ENCODE measurements at regions not wholly inside any gene's neighbourhood (a gene's known extent, or its start where the extent isn't known, plus 50 kb on each side); places are given as distances from the start of the nearest gene placed in this dataset.

DNA sequence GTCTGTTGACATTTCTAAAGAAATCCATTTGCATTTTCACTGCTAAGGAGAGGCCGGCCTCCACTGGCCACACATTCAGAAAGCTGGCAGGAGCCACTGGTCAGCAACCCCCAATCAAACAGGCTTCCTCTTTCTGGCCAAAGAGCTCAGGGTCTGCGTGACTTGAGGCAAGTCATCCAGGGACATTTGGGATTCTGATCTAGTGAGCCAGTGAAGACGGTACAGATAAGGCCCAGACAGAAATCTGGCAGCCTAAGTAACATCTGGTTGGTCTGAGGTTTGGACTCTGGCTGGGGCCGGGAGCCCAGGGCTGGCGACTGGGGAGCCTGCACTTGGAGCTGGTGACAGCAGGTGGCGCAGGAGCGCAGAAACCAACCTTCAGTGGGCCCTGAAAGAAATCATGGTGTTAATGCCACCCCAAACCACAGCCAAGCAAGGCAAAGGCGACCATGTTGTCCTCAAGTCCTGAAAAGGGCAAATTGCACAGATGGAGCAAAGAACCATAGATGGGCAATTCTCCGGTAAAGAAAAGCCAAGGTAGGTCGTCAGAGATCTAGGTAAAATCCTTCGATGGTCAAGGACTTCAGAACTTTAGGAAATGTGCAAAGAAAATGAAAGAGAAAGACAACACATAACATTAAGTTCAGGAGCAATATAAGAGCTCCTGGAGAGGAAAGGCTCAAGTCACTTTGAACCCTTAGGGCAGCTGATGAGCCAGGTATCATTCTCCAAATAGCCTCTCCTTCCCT is 99.4 kb upstream of the BLID start:
- Histone ChIP-seq H3K27ac (ENCODE audit: low read length) (no peak overlapping the region), H3K27me3 (ENCODE audit: control insufficient read depth, insufficient read depth, low read length) (no peaks in the 10 kb centered on the region), H3K4me3 (ENCODE audit: low read length) (no peak overlapping the region), H3K9me3 (ENCODE audit: control insufficient read depth, low read depth, low read length) (no peaks in the 10 kb centered on the region), H3K4me1 (ENCODE audit: control insufficient read depth, insufficient read depth, low read length) (no peaks in the 10 kb centered on the region), H3K36me3 (ENCODE audit: control insufficient read depth, insufficient read depth, low read length) (no peaks in the 10 kb centered on the region)
- WGBS (ENCODE audit: insufficient coverage, low lambda C conversion rate): 100% methylated on average over 1 of the region's 11 CpGs
- peak; percentile 37 to 45 for DNase-seq

DNA sequence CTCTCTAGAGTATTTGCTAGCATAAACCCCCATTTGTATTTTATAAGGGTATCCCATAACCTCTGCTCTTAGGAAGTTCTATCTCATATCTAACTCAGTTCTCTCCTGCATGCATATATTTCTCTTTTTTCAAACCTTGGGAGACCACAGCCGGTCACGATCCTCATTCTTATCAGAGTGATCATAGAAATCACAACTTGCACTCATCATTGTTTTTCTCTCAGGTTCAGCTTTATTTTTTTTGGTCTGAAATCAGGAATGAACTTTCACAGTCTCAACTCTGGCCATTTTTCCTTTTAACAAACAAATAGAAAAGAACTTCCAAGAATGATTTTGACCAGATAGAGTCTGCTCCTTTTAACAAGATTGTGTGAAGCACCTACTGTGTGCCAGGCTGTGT is 98.6 kb upstream of the BLID start:
- Histone ChIP-seq H3K4me1 (ENCODE audit: control insufficient read depth, insufficient read depth, low read length) (no peaks in the 10 kb centered on the region), H3K36me3 (ENCODE audit: control insufficient read depth, insufficient read depth, low read length) (no peaks in the 10 kb centered on the region), H3K27me3 (ENCODE audit: control insufficient read depth, insufficient read depth, low read length) (no peaks in the 10 kb centered on the region), H3K4me3 (ENCODE audit: low read length) (no peak overlapping the region), H3K27ac (ENCODE audit: low read length) (no peak overlapping the region), H3K9me3 (ENCODE audit: control insufficient read depth, low read depth, low read length) (no peaks in the 10 kb centered on the region)
- no peak for DNase-seq
- 86% methylated on average over 2 of the region's 2 CpGs for WGBS (ENCODE audit: insufficient coverage, low lambda C conversion rate)

DNA sequence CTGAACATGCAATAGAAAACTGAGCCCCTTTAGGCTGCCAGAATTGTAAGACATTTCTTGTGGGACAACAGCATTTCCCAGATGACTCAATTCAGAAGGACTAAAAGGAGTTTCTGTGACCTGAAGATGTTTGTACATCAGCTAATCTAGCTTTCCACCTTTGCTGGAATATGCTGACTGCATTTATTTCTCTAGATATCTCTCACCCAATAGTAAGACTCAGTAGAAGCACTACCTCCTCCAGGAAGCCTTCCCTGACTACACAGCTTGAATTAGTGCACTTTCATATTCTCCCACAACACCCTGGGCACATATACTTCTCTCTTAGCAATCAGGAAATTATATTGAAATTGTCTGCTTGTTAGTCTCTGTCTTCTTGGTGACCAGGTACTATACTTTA is 98.1 kb upstream of the BLID start:
- H3K27me3 ChIP-seq (ENCODE audit: control insufficient read depth, insufficient read depth, low read length): no peaks in the 10 kb centered on the region
- H3K4me3 ChIP-seq (ENCODE audit: low read length): no peak overlapping the region
- no peak overlapping the region for H3K27ac ChIP-seq (ENCODE audit: low read length)
- no peaks in the 10 kb centered on the region for H3K9me3 ChIP-seq (ENCODE audit: control insufficient read depth, low read depth, low read length)
- no peak for DNase-seq
- H3K36me3 ChIP-seq (ENCODE audit: control insufficient read depth, insufficient read depth, low read length): no peaks in the 10 kb centered on the region
- H3K4me1 ChIP-seq (ENCODE audit: control insufficient read depth, insufficient read depth, low read length): no peaks in the 10 kb centered on the region

DNA sequence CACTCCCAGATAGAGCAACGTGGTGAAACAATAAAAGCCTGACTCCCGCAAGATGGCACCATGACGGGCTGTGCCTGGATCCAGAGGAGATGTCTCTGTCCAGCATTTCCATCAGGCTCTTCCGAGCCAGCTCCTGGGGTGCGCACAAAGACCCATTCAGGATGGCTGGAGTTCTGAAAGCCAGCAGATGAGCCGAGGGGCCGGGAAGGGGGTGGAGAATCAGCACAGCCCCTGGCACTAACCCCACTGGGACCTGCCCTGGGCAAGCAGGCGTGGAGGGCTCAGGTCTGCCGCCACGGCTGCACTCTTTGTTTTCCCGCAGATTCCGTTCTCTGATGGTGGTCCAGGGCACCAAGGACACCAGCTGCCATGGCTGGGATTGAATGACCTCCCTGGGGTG is 97.2 kb upstream of the BLID start:
- Histone ChIP-seq H3K27me3 (ENCODE audit: control insufficient read depth, insufficient read depth, low read length) (no peaks in the 10 kb centered on the region), H3K4me3 (ENCODE audit: low read length) (no peak overlapping the region), H3K4me1 (ENCODE audit: control insufficient read depth, insufficient read depth, low read length) (no peaks in the 10 kb centered on the region), H3K36me3 (ENCODE audit: control insufficient read depth, insufficient read depth, low read length) (no peaks in the 10 kb centered on the region), H3K27ac (ENCODE audit: low read length) (no peak overlapping the region), H3K9me3 (ENCODE audit: control insufficient read depth, low read depth, low read length) (no peaks in the 10 kb centered on the region)
- DNase-seq: no peak
- WGBS (ENCODE audit: insufficient coverage, low lambda C conversion rate): no CpG with 5 or more reads among the region's 12 CpGs

DNA sequence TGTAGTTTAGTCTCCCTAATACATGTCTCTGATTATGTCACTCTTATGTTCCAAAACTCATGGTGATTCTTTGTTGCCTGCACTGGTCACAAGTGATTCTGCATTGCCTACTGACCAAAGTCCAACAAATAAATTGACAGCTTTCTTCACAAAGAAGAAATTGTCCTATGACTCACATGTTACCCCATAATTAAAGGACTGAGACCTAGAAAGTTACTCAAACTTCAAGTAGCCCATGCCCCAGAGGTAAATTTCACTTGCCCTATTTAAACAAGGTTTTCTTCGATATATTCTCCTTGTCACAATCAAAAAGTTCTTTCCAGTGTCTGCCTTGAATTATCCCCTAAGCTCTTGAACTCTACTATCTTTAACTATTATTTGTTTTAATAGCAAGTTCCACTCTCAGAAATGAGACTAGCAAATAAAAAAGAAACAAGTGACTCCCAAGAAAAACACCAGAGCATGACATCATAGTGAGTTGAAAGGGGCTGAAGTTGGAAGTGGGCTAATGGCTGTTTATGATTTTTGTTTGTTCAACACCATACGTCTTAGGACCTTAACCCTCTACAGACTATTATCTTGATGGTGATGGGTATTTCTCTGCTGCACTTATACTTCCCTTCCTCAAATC is 94.5 kb upstream of the BLID start:
- DNase-seq: peak in 1 of 2 donors; percentile 52
- no CpG with 5 or more reads among the region's 2 CpGs for WGBS (ENCODE audit: insufficient coverage, low lambda C conversion rate)
- Histone ChIP-seq H3K4me1 (ENCODE audit: control insufficient read depth, insufficient read depth, low read length) (no peaks in the 10 kb centered on the region), H3K36me3 (ENCODE audit: control insufficient read depth, insufficient read depth, low read length) (no peaks in the 10 kb centered on the region), H3K27ac (ENCODE audit: low read length) (no peak overlapping the region), H3K27me3 (ENCODE audit: control insufficient read depth, insufficient read depth, low read length) (peaks cover 3% of the 10 kb centered on the region), H3K9me3 (ENCODE audit: control insufficient read depth, low read depth, low read length) (no peaks in the 10 kb centered on the region), H3K4me3 (ENCODE audit: low read length) (no peak overlapping the region)

DNA sequence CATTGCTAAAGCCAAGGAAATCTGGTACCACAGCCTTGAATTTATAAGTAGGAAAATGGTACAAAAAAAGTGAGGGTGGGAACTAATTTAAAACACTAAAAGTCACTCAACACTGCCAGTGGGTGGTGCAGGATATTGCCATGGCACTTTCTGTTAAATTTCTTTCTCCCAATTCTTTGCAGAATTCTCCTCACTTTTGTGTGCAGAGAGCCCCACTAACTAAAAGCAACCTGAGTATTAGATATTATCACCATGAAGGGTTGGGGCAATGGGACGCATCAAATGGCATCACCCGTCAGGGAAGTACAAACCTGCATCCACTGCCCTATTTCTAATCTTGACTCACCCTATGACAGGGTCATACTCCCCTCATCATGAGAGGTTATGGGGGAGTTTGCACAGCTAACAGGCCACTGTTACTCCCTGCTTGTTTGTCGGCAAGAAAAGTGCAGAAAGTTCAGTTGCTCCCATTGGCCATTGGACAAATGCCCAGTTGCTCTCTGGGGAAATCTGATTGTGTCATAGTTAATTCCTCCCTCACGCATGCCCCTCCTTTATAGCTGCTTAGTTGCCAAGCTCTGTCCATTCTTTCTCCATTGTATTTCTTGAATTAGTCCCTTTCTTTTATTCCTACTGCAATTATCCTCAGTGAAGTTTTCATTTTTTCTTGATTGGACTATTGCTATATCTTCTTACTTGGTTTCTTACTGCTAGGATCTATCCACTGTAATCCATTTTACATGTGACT is 93.8 kb upstream of the BLID start:
- WGBS (ENCODE audit: insufficient coverage, low lambda C conversion rate): 57% methylated on average over 1 of the region's 4 CpGs
- peak in 1 of 2 donors; percentile 13 for DNase-seq
- Histone ChIP-seq H3K36me3 (ENCODE audit: control insufficient read depth, insufficient read depth, low read length) (no peaks in the 10 kb centered on the region), H3K4me3 (ENCODE audit: low read length) (no peak overlapping the region), H3K27me3 (ENCODE audit: control insufficient read depth, insufficient read depth, low read length) (peaks cover 3% of the 10 kb centered on the region), H3K27ac (ENCODE audit: low read length) (no peak overlapping the region), H3K9me3 (ENCODE audit: control insufficient read depth, low read depth, low read length) (no peaks in the 10 kb centered on the region), H3K4me1 (ENCODE audit: control insufficient read depth, insufficient read depth, low read length) (no peaks in the 10 kb centered on the region)

DNA sequence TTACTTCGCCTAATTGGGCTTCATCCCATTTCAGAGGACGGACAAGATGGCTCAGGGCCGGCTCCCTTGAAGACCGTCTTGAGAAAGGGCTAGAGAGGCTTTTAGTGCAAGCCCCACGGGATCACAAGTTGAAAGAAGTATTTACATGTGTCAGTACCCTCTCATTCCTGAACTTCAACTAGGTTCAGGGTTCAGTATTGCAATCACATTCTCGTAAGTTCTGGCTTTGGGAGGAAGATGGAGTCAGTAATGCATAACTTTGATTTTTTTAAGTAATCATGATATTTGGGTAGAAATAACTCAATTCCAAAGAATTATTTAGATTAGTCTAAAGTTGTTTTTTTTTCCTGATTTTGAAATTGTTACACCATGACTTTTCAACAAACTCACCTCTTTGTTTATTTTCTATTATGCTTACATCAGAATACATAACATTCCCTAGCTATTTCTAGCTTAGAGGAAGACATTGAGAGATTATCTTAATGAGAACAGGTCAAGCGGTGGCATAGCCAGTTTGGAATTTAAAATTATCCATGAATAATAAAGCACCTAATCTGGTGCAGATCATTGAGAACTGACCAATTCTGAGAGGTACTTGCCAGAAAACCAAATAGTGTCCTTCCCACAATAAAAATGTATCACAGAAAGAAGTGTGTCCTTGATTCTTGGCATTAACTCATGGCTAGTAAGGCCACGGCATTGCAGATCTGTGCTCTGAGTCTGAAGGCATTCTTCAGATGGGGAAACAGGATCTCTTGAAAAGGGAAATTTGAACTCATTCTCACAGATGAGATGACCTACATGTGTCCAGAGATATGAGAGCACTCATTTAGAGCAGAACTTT is 92.1 kb upstream of the BLID start:
- Histone ChIP-seq H3K27ac (ENCODE audit: low read length) (peak overlapping the region; percentile 23), H3K36me3 (ENCODE audit: control insufficient read depth, insufficient read depth, low read length) (no peaks in the 10 kb centered on the region), H3K27me3 (ENCODE audit: control insufficient read depth, insufficient read depth, low read length) (peaks cover 6% of the 10 kb centered on the region), H3K4me3 (ENCODE audit: low read length) (no peak overlapping the region), H3K9me3 (ENCODE audit: control insufficient read depth, low read depth, low read length) (no peaks in the 10 kb centered on the region), H3K4me1 (ENCODE audit: control insufficient read depth, insufficient read depth, low read length) (no peaks in the 10 kb centered on the region)
- no CpG with 5 or more reads among the region's 8 CpGs for whole genome bisulfite sequencing (ENCODE audit: insufficient coverage, low lambda C conversion rate)
- DNase-seq: no peak

DNA sequence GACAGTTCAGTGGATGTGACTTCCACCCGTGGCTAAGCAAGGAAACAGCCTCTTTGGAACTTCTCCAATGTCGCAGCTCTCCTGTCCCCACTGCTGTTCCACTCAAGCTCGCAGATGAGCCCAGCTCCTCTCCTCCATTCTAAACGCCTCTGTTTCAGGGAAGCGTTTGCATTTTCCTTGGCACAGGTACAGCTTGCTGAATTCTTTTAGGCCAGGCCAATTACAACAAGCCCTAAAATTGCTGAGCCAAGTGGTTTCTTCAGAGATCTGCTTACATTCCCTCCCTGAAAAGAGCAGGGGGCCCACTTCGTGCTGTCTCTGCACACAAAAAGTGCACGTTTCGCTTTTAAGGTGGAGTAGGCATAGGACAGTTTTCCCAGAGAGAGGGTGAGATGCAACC is 91.5 kb upstream of the BLID start:
- WGBS (ENCODE audit: insufficient coverage, low lambda C conversion rate): 100% methylated on average over 1 of the region's 8 CpGs
- Histone ChIP-seq H3K4me3 (ENCODE audit: low read length) (no peak overlapping the region), H3K9me3 (ENCODE audit: control insufficient read depth, low read depth, low read length) (no peaks in the 10 kb centered on the region), H3K27ac (ENCODE audit: low read length) (peak overlapping the region; percentile 23), H3K27me3 (ENCODE audit: control insufficient read depth, insufficient read depth, low read length) (peaks cover 7% of the 10 kb centered on the region), H3K4me1 (ENCODE audit: control insufficient read depth, insufficient read depth, low read length) (peaks cover 4% of the 10 kb centered on the region), H3K36me3 (ENCODE audit: control insufficient read depth, insufficient read depth, low read length) (no peaks in the 10 kb centered on the region)
- DNase-seq: peak in 1 of 2 donors; percentile 34

DNA sequence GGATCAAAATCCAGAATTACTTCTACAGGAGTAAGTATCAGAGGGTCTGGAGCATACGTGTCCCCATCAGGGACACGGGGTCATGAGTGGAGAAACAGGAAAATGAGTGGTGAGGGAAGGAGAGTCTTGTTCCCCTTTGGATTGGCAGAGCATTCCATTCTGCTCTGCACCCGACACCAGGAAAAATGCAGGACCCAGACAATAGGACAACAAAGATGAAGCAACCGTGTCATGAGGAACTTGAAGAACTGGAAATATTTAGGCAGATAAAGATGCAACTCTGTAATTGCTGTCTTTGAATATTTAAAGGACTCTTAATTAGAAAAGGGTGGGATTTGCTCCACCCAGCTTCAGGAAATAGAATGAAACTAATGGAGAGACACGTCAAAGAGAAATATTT is 89.0 kb upstream of the BLID start:
- H3K4me3 ChIP-seq (ENCODE audit: low read length): no peak overlapping the region
- H3K4me1 ChIP-seq (ENCODE audit: control insufficient read depth, insufficient read depth, low read length): peaks cover 10% of the 10 kb centered on the region
- H3K27me3 ChIP-seq (ENCODE audit: control insufficient read depth, insufficient read depth, low read length): peaks cover 7% of the 10 kb centered on the region
- no peaks in the 10 kb centered on the region for H3K9me3 ChIP-seq (ENCODE audit: control insufficient read depth, low read depth, low read length)
- no peak for DNase-seq
- H3K36me3 ChIP-seq (ENCODE audit: control insufficient read depth, insufficient read depth, low read length): no peaks in the 10 kb centered on the region
- WGBS (ENCODE audit: insufficient coverage, low lambda C conversion rate): 74% methylated on average over 3 of the region's 5 CpGs
- no peak overlapping the region for H3K27ac ChIP-seq (ENCODE audit: low read length)

DNA sequence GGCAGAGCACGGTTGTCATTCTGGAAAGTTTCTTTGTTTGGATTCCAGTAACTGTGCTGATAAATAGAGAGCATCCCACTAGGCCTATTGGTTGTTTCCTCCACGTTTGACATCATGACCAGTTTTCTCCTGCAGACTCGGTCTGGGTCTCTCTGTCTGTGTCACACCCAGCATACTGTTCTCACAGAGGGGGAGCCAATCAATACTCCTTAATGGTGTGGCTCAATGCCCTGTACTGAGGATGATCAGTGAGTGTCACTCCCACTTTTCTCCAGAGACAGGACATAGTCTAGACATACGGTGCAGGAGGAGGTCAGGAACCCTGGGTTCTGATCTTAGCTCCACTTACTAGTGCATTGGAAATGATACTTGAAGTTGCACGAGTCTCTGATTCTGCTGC is 88.2 kb upstream of the BLID start:
- Histone ChIP-seq H3K4me3 (ENCODE audit: low read length) (no peak overlapping the region), H3K36me3 (ENCODE audit: control insufficient read depth, insufficient read depth, low read length) (no peaks in the 10 kb centered on the region), H3K27me3 (ENCODE audit: control insufficient read depth, insufficient read depth, low read length) (peaks cover 7% of the 10 kb centered on the region), H3K4me1 (ENCODE audit: control insufficient read depth, insufficient read depth, low read length) (peaks cover 10% of the 10 kb centered on the region), H3K27ac (ENCODE audit: low read length) (no peak overlapping the region), H3K9me3 (ENCODE audit: control insufficient read depth, low read depth, low read length) (no peaks in the 10 kb centered on the region)
- DNase-seq: no peak
- 100% methylated on average over 1 of the region's 5 CpGs for WGBS (ENCODE audit: insufficient coverage, low lambda C conversion rate)

All from large intestine (tissue), 3 donors.